ENCODE measurements at regions not wholly inside any gene's neighbourhood (a gene's known extent, or its start where the extent isn't known, plus 50 kb on each side); places are given as distances from the start of the nearest gene placed in this dataset.
A peak's percentile ranks its signal among the peaks of the same experiment; 100 is the strongest.

GRCh38 chr6:163757520-163757919, 343.0 kb downstream of the QKI start:
- Histone ChIP-seq H3K9me3 (no peaks in the 10 kb centered on the region), H3K27ac (no peak overlapping the region), H3K4me3 (no peak overlapping the region), H3K4me1 (peaks cover 12 to 14% of the 10 kb centered on the region in 2 donors), H3K27me3 (no peaks in the 10 kb centered on the region), H3K36me3 (no peaks in the 10 kb centered on the region)
- no peak for DNase-seq
- intact Hi-C loops (cut with DNase I; ENCODE audit: low total_unique reads) (no loop called here), in situ Hi-C loops (cut with MboI; ENCODE audit: low sequenced_read_pairs in 4 of 4) (no loop called here)
- TF ChIP-seq POLR2A (IDR thresholded peaks at IDR 0.05) = no peak
- TF ChIP-seq, protein P1, sequence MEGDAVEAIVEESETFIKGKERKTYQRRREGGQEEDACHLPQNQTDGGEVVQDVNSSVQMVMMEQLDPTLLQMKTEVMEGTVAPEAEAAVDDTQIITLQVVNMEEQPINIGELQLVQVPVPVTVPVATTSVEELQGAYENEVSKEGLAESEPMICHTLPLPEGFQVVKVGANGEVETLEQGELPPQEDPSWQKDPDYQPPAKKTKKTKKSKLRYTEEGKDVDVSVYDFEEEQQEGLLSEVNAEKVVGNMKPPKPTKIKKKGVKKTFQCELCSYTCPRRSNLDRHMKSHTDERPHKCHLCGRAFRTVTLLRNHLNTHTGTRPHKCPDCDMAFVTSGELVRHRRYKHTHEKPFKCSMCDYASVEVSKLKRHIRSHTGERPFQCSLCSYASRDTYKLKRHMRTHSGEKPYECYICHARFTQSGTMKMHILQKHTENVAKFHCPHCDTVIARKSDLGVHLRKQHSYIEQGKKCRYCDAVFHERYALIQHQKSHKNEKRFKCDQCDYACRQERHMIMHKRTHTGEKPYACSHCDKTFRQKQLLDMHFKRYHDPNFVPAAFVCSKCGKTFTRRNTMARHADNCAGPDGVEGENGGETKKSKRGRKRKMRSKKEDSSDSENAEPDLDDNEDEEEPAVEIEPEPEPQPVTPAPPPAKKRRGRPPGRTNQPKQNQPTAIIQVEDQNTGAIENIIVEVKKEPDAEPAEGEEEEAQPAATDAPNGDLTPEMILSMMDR (IDR thresholded peaks at IDR 0.05 in 4 of 5, conservative IDR thresholded peaks at IDR 0.05 in 1 of 5) = no peak
- no peak for ATAC-seq

DNA sequence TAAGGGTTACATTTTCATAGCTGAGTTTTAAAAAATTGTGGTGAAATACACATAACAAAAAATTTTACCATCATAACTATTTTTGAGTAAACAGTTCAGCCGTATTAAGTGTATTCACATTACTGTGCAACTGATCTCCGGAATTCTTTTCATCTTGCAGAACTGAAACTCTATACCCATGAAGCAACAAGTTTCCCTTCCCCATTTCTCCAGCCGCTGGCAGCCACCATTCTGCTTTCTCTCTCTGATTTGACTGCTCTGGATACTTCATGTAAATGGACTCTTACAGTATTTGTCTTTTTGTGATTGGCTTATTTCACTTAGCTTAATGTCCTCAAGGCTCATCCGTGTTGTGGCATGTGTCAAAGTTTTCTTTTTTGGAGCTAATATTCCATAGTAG, 341.6 kb downstream of the QKI start:
- Histone ChIP-seq H3K36me3 (no peaks in the 10 kb centered on the region), H3K4me1 (peaks cover 12 to 14% of the 10 kb centered on the region in 2 donors), H3K27ac (peak overlapping the region; percentile 51 to 55 (median 52)), H3K9me3 (no peaks in the 10 kb centered on the region), H3K27me3 (no peaks in the 10 kb centered on the region), H3K4me3 (no peak overlapping the region)
- in situ Hi-C loops (cut with MboI; ENCODE audit: low sequenced_read_pairs in 4 of 4) = no loop called here
- ATAC-seq = peak; percentile 98 to 99
- peak; percentile 50 to 58 for DNase-seq
- TF ChIP-seq POLR2A (IDR thresholded peaks at IDR 0.05) = no peak
- TF ChIP-seq, protein P1 (IDR thresholded peaks at IDR 0.05 in 4 of 5, conservative IDR thresholded peaks at IDR 0.05 in 1 of 5) = no peak
- intact Hi-C loops (cut with DNase I; ENCODE audit: low total_unique reads) = no loop called here

DNA sequence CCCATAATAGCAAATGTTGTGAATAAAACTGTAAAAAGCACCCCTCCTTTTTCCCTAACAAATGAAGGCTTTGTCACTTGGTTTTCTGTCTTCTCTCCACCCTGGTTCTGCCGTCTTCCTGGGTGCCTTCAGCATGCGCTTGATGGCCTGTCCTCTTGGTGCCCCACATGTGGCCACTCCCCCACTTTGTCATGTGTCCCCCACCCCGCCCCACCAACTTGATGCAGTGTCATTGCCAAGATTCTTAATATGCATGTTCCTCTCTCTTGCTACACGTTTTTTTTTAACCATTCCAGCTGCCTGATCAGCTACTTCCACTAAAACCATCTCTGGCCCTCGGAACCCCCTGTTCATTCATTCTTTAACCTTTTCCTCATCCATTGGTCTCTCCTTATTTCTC, 340.3 kb downstream of the QKI start:
- Histone ChIP-seq H3K36me3 (no peaks in the 10 kb centered on the region), H3K4me3 (no peak overlapping the region), H3K4me1 (peaks cover 12 to 20% of the 10 kb centered on the region in 2 donors), H3K9me3 (no peaks in the 10 kb centered on the region), H3K27me3 (no peaks in the 10 kb centered on the region), H3K27ac (no peak overlapping the region)
- no peak for ATAC-seq
- intact Hi-C loops (cut with DNase I; ENCODE audit: low total_unique reads) (no loop called here), in situ Hi-C loops (cut with MboI; ENCODE audit: low sequenced_read_pairs in 4 of 4) (no loop called here)
- TF ChIP-seq, protein P1 (IDR thresholded peaks at IDR 0.05 in 4 of 5, conservative IDR thresholded peaks at IDR 0.05 in 1 of 5) = no peak
- no peak for TF ChIP-seq POLR2A (IDR thresholded peaks at IDR 0.05)
- peak in 1 of 2 donors; percentile 36 for DNase-seq

GRCh38 chr6:163753430-163753829, 338.9 kb downstream of the QKI start:
- Histone ChIP-seq H3K9me3 (no peaks in the 10 kb centered on the region), H3K27me3 (no peaks in the 10 kb centered on the region), H3K27ac (no peak overlapping the region), H3K4me3 (no peak overlapping the region), H3K36me3 (no peaks in the 10 kb centered on the region), H3K4me1 (peaks cover 10 to 20% of the 10 kb centered on the region in 2 donors)
- no peak for DNase-seq
- ATAC-seq = no peak
- TF ChIP-seq POLR2A (IDR thresholded peaks at IDR 0.05) = no peak
- TF ChIP-seq, protein P1 (IDR thresholded peaks at IDR 0.05 in 4 of 5, conservative IDR thresholded peaks at IDR 0.05 in 1 of 5) = no peak
- in situ Hi-C loops (cut with MboI; ENCODE audit: low sequenced_read_pairs in 4 of 4) = no loop called here
- intact Hi-C loops (cut with DNase I; ENCODE audit: low total_unique reads) = no loop called here

GRCh38 chr6:163752446-163752845, 337.9 kb downstream of the QKI start:
- DNase-seq = no peak
- H3K4me1 ChIP-seq = peaks cover 9 to 20% of the 10 kb centered on the region in 2 donors
- TF ChIP-seq, protein P1 (IDR thresholded peaks at IDR 0.05 in 4 of 5, conservative IDR thresholded peaks at IDR 0.05 in 1 of 5) = no peak
- no peak for TF ChIP-seq POLR2A (IDR thresholded peaks at IDR 0.05)
- H3K9me3 ChIP-seq = no peaks in the 10 kb centered on the region
- intact Hi-C loops (cut with DNase I; ENCODE audit: low total_unique reads) = no loop called here
- no peaks in the 10 kb centered on the region for H3K27me3 ChIP-seq
- H3K4me3 ChIP-seq = no peak overlapping the region
- H3K36me3 ChIP-seq = no peaks in the 10 kb centered on the region
- ATAC-seq = no peak
- in situ Hi-C loops (cut with MboI; ENCODE audit: low sequenced_read_pairs in 4 of 4) = no loop called here
- H3K27ac ChIP-seq = no peak overlapping the region

All from gastrocnemius medialis (tissue), 4 donors.